GM23338 (cell line): ENCODE measurements at regions not wholly inside any gene's neighbourhood (a gene's known extent, or its start where the extent isn't known, plus 50 kb on each side); places are given as distances from the start of the nearest gene placed in this dataset.
"Not testable (repeated sequence)": the region's sequence is repeated elsewhere in the genome, so short reads cannot be mapped to it uniquely, and the experiment has no call there.

Experiments used
- CREB1 ChIP-seq: fragments of 250-450 bp; sonication (Bioruptor Pico); IDR thresholded peaks from 2 replicates; pipeline ENCODE4 v1.5.0; 2020; ENCODE audit warnings: low read depth, mild to moderate bottlenecking, moderate library complexity
- CTCF ChIP-seq, 2 experiments: fragments of 200-600 bp in 1 of 2; sonication (generic) in 1 of 2; conservative IDR thresholded peaks; 2 replicates each; pipeline versions ENCODE4 v1.5.1 to v1.6.1; 2016 to 2017; ENCODE audit warnings: antibody characterized with exemption in 2 of 2, low read depth in 2 of 2, mild to moderate bottlenecking in 2 of 2, moderate library complexity in 1 of 2
- EZH2 ChIP-seq: fragments of 200-600 bp; sonication (generic); IDR thresholded peaks from one replicate; pipeline ENCODE4 v1.8.0; 2017; ENCODE audit warnings: antibody characterized with exemption, mild to moderate bottlenecking, low read depth; ENCODE audit not compliant: unreplicated experiment
- EZH2phosphoT487 ChIP-seq: fragments of 200-600 bp; sonication (generic); IDR thresholded peaks from one replicate; pipeline ENCODE4 v1.8.1; 2018; ENCODE audit warnings: antibody characterized with exemption; ENCODE audit not compliant: unreplicated experiment
- JUNB ChIP-seq: IDR thresholded peaks from one replicate; pipeline ENCODE4 v1.6.1; 2016; ENCODE audit warnings: antibody characterized with exemption; ENCODE audit not compliant: unreplicated experiment
- POLR2AphosphoS5 ChIP-seq: IDR thresholded peaks from 2 replicates; pipeline ENCODE4 v1.6.1; 2016; ENCODE audit warnings: antibody characterized with exemption, low read depth
- REST ChIP-seq: IDR thresholded peaks from one replicate; pipeline ENCODE4 v1.6.1; 2018; ENCODE audit warnings: antibody characterized with exemption; ENCODE audit not compliant: unreplicated experiment
- STAT1 ChIP-seq: IDR thresholded peaks from one replicate; pipeline ENCODE4 v1.6.1; 2016; ENCODE audit warnings: antibody characterized with exemption; ENCODE audit not compliant: unreplicated experiment
- ZNF114 ChIP-seq: fragments of 250-450 bp; sonication (Bioruptor Pico); IDR thresholded peaks from 2 replicates; pipeline ENCODE4 v1.5.0; 2020; ENCODE audit warnings: mild to moderate bottlenecking, moderate library complexity
- ZNF331 ChIP-seq: fragments of 250-450 bp; sonication (Bioruptor Pico); IDR thresholded peaks from 2 replicates; pipeline ENCODE4 v1.5.0; 2020; ENCODE audit warnings: low read depth, mild to moderate bottlenecking, moderate library complexity
- ZNF462 ChIP-seq: fragments of 250-450 bp; sonication (Bioruptor Pico); IDR thresholded peaks from 2 replicates; pipeline ENCODE4 v1.5.0; 2020; ENCODE audit warnings: mild to moderate bottlenecking, moderate library complexity

- not testable (repeated sequence) for TF ChIP-seq CTCF (conservative IDR thresholded peaks at IDR 0.05; ENCODE audit: low read depth in 2 of 2); EZH2; POLR2AphosphoS5; REST; JUNB; EZH2phosphoT487; STAT1; CREB1 (CRISPR knock-in tag); ZNF331 (CRISPR knock-in tag); ZNF114 (CRISPR knock-in tag); ZNF462 (CRISPR knock-in tag)
These were observed 135.2 kb downstream of the FAM72B start for GRCh38 chr1:121048769-121049443.
